Neural cell (in vitro differentiated cells): ENCODE measurements at regions not wholly inside any gene's neighbourhood (a gene's known extent, or its start where the extent isn't known, plus 50 kb on each side); places are given as distances from the start of the nearest gene placed in this dataset.

Experiments used
- H2AFZ ChIP-seq: fragments of 200-600, 300-800 bp; sonication (generic), shearing (Covaris generic); 2 replicates; pipeline ENCODE4 v1.6.0; 2014; ENCODE audit warnings: low read depth, mild to moderate bottlenecking, antibody characterized with exemption, low read length, moderate library complexity
- H3F3A ChIP-seq: fragments of 200-600 bp; shearing (Covaris generic); 2 replicates; pipeline ENCODE4 v1.6.1; 2016; ENCODE audit warnings: mild to moderate bottlenecking, moderate library complexity, mixed read lengths, antibody characterized with exemption, low read length; ENCODE audit not compliant: insufficient read depth, poor library complexity, severe bottlenecking
- H3K27ac ChIP-seq: fragments of 200-600, 300-800 bp; sonication (generic), shearing (Covaris generic); 2 replicates; pipeline ENCODE4 v1.5.1; 2014; ENCODE audit warnings: mild to moderate bottlenecking, low read length, moderate library complexity
- H3K27me3 ChIP-seq: fragments of 300-800, 200-600 bp; sonication (generic), shearing (Covaris generic); 2 replicates; pipeline ENCODE4 v1.6.0; 2014; ENCODE audit warnings: mild to moderate bottlenecking, low read depth, low read length, moderate library complexity; ENCODE audit not compliant: insufficient read depth
- H3K36me3 ChIP-seq: fragments of 300-800, 200-600 bp; sonication (generic), shearing (Covaris generic); 2 replicates; pipeline ENCODE4 v1.5.1; 2014; ENCODE audit warnings: mild to moderate bottlenecking, antibody characterized with exemption, low read length, moderate library complexity; ENCODE audit not compliant: insufficient read depth
- H3K4me2 ChIP-seq: fragments of 300-800, 200-600 bp; sonication (generic), shearing (Covaris generic); 2 replicates; pipeline ENCODE4 v1.6.0; 2014; ENCODE audit warnings: mild to moderate bottlenecking, low read length
- H3K4me3 ChIP-seq: fragments of 300-800, 200-600 bp; sonication (generic), shearing (Covaris generic); 2 replicates; pipeline ENCODE4 v1.5.1; 2014; ENCODE audit warnings: mild to moderate bottlenecking, low read length, moderate library complexity
- H3K79me2 ChIP-seq: fragments of 200-600 bp; shearing (Covaris generic); replicated peaks from 2 replicates; pipeline ENCODE4 v1.6.0; 2014; ENCODE audit warnings: mild to moderate bottlenecking, low read length, moderate library complexity; ENCODE audit not compliant: insufficient read depth
- H3K9ac ChIP-seq: fragments of 300-800, 200-600 bp; sonication (generic), shearing (Covaris generic); 2 replicates; pipeline ENCODE4 v1.6.1; 2016; ENCODE audit warnings: mild to moderate bottlenecking, low read length, mixed read lengths
- H3K9me2 ChIP-seq: fragments of 200-600 bp; shearing (Covaris generic); 2 replicates; pipeline ENCODE4 v1.6.1; 2016; ENCODE audit warnings: mild to moderate bottlenecking, low read length, mixed read lengths; ENCODE audit not compliant: insufficient read depth
- H3K9me3 ChIP-seq: fragments of 200-600, 300-800 bp; sonication (generic), shearing (Covaris generic); 2 replicates; pipeline ENCODE4 v1.6.1; 2016; ENCODE audit warnings: mild to moderate bottlenecking, mixed run types, low read length, moderate library complexity, mixed read lengths
- H4K20me1 ChIP-seq: fragments of 200-600 bp; shearing (Covaris generic); 2 replicates; pipeline ENCODE4 v1.6.1; 2016; ENCODE audit warnings: mild to moderate bottlenecking, mixed run types; ENCODE audit not compliant: insufficient read depth
- CTCF ChIP-seq: fragments of 450-650 bp; IDR thresholded peaks from 2 replicates; pipeline ENCODE4 v1.5.1; 2014; ENCODE audit warnings: antibody characterized with exemption, mild to moderate bottlenecking, moderate library complexity; ENCODE audit not compliant: poor library complexity, severe bottlenecking
- EP300 ChIP-seq: fragments of 450-650 bp; conservative IDR thresholded peaks from 2 replicates; pipeline ENCODE4 v1.6.1; 2014; ENCODE audit warnings: antibody characterized with exemption, mild to moderate bottlenecking, moderate library complexity; ENCODE audit not compliant: poor library complexity, severe bottlenecking
- EZH2 ChIP-seq: fragments of 200-600, 300-800 bp; shearing (Covaris generic), sonication (generic); IDR thresholded peaks from 2 replicates; pipeline ENCODE4 v1.6.1; 2014; ENCODE audit warnings: antibody characterized with exemption, low read length, borderline replicate concordance, mild to moderate bottlenecking; ENCODE audit not compliant: insufficient read depth, poor library complexity, severe bottlenecking
- MXI1 ChIP-seq: fragments of 450-650 bp; conservative IDR thresholded peaks from 2 replicates; pipeline ENCODE4 v1.6.1; 2014; ENCODE audit warnings: antibody characterized with exemption, mild to moderate bottlenecking; ENCODE audit not compliant: poor library complexity, severe bottlenecking
- POLR2AphosphoS5 ChIP-seq: IDR thresholded peaks from 2 replicates; pipeline ENCODE4 v1.6.1; 2012
- RAD21 ChIP-seq: fragments of 450-650 bp; conservative IDR thresholded peaks from 2 replicates; pipeline ENCODE4 v1.6.1; 2014; ENCODE audit warnings: antibody characterized with exemption, mild to moderate bottlenecking, moderate library complexity
- REST ChIP-seq: IDR thresholded peaks from 2 replicates; pipeline ENCODE4 v1.6.1; 2012; ENCODE audit warnings: borderline replicate concordance
- SMC3 ChIP-seq: fragments of 450-650 bp; conservative IDR thresholded peaks from 2 replicates; pipeline ENCODE4 v1.6.1; 2014; ENCODE audit warnings: antibody characterized with exemption, mild to moderate bottlenecking, moderate library complexity; ENCODE audit not compliant: poor library complexity
- TAF1 ChIP-seq: IDR thresholded peaks from 2 replicates; pipeline ENCODE4 v1.6.1; 2012; ENCODE audit warnings: low read depth

- Histone ChIP-seq H3K27ac (no peak overlapping the region), H3K4me3 (no peak overlapping the region), H3K9me2 (no peaks in the 10 kb centered on the region), H3K79me2 (no peaks in the 10 kb centered on the region), H3K9ac (no peak overlapping the region), H2AFZ (no peak overlapping the region), H4K20me1 (no peaks in the 10 kb centered on the region), H3K27me3 (no peaks in the 10 kb centered on the region), H3F3A (no peaks in the 10 kb centered on the region), H3K9me3 (no peaks in the 10 kb centered on the region), H3K36me3 (no peaks in the 10 kb centered on the region), H3K4me2 (no peak overlapping the region)
- TF ChIP-seq SMC3 (no peak), EP300 (no peak), TAF1 (no peak), RAD21 (no peak), EZH2 (no peak), POLR2AphosphoS5 (no peak), REST (no peak), CTCF (no peak)
These were observed 191.7 kb downstream of the IRF8 start for GRCh38 chr16:86090461-86091170.

- no peaks in the 10 kb centered on the region for H3K36me3 ChIP-seq
- no peaks in the 10 kb centered on the region for H3K27me3 ChIP-seq
- no peak for TF ChIP-seq TAF1
- TF ChIP-seq MXI1: no peak
- TF ChIP-seq EZH2: no peak
- TF ChIP-seq REST: no peak
- TF ChIP-seq RAD21: no peak
- no peak for TF ChIP-seq EP300
- TF ChIP-seq POLR2AphosphoS5: no peak
- no peak for TF ChIP-seq CTCF
- no peak for TF ChIP-seq SMC3
- H3K9me3 ChIP-seq: no peaks in the 10 kb centered on the region
- no peaks in the 10 kb centered on the region for H4K20me1 ChIP-seq
- H3K4me3 ChIP-seq: no peak overlapping the region
- no peaks in the 10 kb centered on the region for H3F3A ChIP-seq
- H2AFZ ChIP-seq: no peak overlapping the region
- no peaks in the 10 kb centered on the region for H3K9me2 ChIP-seq
- no peak overlapping the region for H3K27ac ChIP-seq
- no peaks in the 10 kb centered on the region for H3K79me2 ChIP-seq
- no peak overlapping the region for H3K4me2 ChIP-seq
- no peak overlapping the region for H3K9ac ChIP-seq
These were observed 193.0 kb downstream of the IRF8 start for GRCh38 chr16:86091976-86092375.
